Panc1 (cell line): ENCODE measurements at regions not wholly inside any gene's neighbourhood (a gene's known extent, or its start where the extent isn't known, plus 50 kb on each side); places are given as distances from the start of the nearest gene placed in this dataset.

Experiments used
- POLR2AphosphoS5 ChIP-seq: IDR thresholded peaks from 2 replicates; pipeline ENCODE4 v1.6.1; 2012; ENCODE audit warnings: mild to moderate bottlenecking, low read depth, low read length, moderate library complexity
- SIN3A ChIP-seq: IDR thresholded peaks from 2 replicates; pipeline ENCODE4 v1.6.1; 2012; ENCODE audit warnings: low read depth, mild to moderate bottlenecking, low read length, moderate library complexity, borderline replicate concordance; ENCODE audit not compliant: insufficient read depth
- TF ChIP-seq, protein P1 (sequence below): fragments of 450-650 bp; IDR thresholded peaks from 2 replicates; pipeline ENCODE4 v1.5.1; 2017; ENCODE audit warnings: mild to moderate bottlenecking
- TF ChIP-seq, protein P2 (sequence below), 2 experiments: IDR thresholded peaks; 2 replicates each; pipeline ENCODE4 v1.6.1; 2011 to 2012; ENCODE audit warnings: low read depth in 2 of 2, control low read depth in 1 of 2, low read length in 1 of 2, mild to moderate bottlenecking in 1 of 2, moderate library complexity in 1 of 2; ENCODE audit not compliant: insufficient read depth in 1 of 2

DNA sequence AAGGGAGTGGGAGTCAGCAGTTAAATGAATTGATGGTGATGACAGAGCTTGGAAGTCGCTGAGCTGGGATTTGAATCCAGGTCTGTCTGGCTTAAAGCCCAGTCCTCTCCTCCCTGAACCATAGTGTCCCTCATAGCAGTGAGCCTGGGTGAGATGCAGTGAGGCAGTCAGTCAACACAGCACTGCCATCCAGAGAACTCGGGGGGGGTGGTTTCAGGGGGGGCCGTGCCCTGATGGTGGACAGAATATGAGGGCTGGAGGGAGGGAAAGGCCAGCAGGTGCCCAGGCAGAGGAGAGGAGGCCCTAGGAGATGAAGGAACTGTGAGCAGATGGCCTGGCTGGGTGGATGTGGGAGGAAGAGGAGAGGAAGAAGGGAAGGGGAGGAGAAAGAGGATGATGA is 405.6 kb downstream of the PTPRU start:
- TF ChIP-seq, protein P1, sequence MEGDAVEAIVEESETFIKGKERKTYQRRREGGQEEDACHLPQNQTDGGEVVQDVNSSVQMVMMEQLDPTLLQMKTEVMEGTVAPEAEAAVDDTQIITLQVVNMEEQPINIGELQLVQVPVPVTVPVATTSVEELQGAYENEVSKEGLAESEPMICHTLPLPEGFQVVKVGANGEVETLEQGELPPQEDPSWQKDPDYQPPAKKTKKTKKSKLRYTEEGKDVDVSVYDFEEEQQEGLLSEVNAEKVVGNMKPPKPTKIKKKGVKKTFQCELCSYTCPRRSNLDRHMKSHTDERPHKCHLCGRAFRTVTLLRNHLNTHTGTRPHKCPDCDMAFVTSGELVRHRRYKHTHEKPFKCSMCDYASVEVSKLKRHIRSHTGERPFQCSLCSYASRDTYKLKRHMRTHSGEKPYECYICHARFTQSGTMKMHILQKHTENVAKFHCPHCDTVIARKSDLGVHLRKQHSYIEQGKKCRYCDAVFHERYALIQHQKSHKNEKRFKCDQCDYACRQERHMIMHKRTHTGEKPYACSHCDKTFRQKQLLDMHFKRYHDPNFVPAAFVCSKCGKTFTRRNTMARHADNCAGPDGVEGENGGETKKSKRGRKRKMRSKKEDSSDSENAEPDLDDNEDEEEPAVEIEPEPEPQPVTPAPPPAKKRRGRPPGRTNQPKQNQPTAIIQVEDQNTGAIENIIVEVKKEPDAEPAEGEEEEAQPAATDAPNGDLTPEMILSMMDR: no peak
- no peak for TF ChIP-seq POLR2AphosphoS5
- TF ChIP-seq, protein P2, sequence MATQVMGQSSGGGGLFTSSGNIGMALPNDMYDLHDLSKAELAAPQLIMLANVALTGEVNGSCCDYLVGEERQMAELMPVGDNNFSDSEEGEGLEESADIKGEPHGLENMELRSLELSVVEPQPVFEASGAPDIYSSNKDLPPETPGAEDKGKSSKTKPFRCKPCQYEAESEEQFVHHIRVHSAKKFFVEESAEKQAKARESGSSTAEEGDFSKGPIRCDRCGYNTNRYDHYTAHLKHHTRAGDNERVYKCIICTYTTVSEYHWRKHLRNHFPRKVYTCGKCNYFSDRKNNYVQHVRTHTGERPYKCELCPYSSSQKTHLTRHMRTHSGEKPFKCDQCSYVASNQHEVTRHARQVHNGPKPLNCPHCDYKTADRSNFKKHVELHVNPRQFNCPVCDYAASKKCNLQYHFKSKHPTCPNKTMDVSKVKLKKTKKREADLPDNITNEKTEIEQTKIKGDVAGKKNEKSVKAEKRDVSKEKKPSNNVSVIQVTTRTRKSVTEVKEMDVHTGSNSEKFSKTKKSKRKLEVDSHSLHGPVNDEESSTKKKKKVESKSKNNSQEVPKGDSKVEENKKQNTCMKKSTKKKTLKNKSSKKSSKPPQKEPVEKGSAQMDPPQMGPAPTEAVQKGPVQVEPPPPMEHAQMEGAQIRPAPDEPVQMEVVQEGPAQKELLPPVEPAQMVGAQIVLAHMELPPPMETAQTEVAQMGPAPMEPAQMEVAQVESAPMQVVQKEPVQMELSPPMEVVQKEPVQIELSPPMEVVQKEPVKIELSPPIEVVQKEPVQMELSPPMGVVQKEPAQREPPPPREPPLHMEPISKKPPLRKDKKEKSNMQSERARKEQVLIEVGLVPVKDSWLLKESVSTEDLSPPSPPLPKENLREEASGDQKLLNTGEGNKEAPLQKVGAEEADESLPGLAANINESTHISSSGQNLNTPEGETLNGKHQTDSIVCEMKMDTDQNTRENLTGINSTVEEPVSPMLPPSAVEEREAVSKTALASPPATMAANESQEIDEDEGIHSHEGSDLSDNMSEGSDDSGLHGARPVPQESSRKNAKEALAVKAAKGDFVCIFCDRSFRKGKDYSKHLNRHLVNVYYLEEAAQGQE (IDR thresholded peaks at IDR 0.05; ENCODE audit: insufficient read depth in 1 of 2, low read depth in 2 of 2, low read length in 1 of 2): no peak
- no peak for TF ChIP-seq SIN3A
